ENCODE measurements at regions not wholly inside any gene's neighbourhood (a gene's known extent, or its start where the extent isn't known, plus 50 kb on each side); places are given as distances from the start of the nearest gene placed in this dataset.
"Not testable (repeated sequence)": the region's sequence is repeated elsewhere in the genome, so short reads cannot be mapped to it uniquely, and the experiment has no call there.

- ATAC-seq (ENCODE audit: poor library complexity) (no peak), DNase-seq (no peak)
- intact Hi-C loops (cut with DNase I), result no loop called here
Observed at GRCh38 chr11:96817482-96818399, 427.9 kb downstream of the JRKL start.

GRCh38 chr11:96827164-96827563 lies 437.4 kb downstream of the JRKL start:
- peak; percentile 85 for ATAC-seq (ENCODE audit: poor library complexity)
- intact Hi-C loops (cut with DNase I), result loop anchor here (10.0 kb wide), 1 partner anchor 318 kb away; no protein-coding TSS in a partner anchor
- DNase-seq, result no peak

DNA sequence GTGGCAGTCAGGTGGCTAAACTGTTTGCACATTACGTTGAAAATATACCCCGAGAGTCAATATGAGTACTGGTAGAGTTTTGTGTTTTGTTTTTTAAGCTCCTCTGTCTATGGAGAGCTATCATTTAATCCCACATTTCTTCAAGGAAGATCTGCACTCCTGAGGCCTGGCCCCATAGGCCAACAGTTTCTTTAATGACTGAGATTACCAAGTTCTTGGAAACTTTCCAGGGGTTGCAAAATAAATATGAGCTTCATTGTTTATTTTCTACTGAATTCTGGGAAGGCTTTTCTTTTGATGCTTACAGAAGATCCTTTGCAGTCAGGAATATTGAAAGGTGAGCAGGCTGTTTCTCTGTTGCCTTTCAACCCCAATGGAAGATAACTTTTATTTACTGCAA lies 452.0 kb downstream of the JRKL start:
- intact Hi-C loops (cut with DNase I), result no loop called here
- ATAC-seq (ENCODE audit: poor library complexity), result no peak
- DNase-seq, result no peak

DNA sequence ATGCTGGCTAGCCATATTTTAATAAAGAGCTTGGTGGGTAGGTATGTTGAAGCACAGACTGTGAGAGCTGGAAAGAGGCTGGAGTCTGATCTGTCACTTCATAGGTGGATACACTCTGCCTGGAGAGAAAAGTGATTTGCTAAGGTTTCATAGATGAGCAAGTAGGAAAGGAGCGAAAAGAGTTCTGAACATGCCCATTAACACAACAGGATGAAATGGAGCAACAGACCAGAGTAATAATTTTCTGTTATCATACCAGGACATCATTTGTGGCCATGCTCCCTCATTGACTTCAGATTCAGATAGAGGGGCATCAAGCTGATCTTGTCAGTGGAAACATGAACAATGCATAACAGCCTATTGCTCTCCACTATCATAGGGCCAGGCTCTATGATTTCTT lies 452.9 kb downstream of the JRKL start:
- DNase-seq, result no peak
- intact Hi-C loops (cut with DNase I), result no loop called here
- ATAC-seq (ENCODE audit: poor library complexity), result no peak

DNA sequence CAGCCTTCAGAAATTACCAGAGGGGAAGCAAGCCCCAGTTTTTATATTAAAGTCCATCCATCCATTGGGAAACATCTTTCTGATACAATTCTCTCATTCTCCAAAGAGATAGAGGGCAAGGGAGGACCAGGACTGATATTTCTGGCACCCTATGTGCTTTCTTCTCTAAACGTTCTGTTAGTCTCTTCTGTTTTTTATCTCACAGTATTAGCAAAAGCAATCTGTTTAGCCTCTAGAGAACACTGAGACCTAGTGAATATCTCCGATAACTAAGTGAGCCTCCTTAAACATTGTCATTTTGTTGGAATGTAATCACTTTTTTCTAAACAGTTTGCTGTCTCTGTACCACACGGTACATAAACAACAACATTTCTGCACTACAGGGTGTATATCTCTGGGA lies 464.6 kb downstream of the JRKL start:
- intact Hi-C loops (cut with DNase I), result no loop called here
- DNase-seq, result no peak
- peak; percentile 70 for ATAC-seq (ENCODE audit: poor library complexity)

- DNase-seq; ATAC-seq (ENCODE audit: poor library complexity); intact Hi-C loops (cut with DNase I): not testable (repeated sequence)
Observed at GRCh38 chr11:96861722-96862121, 471.9 kb downstream of the JRKL start.

DNA sequence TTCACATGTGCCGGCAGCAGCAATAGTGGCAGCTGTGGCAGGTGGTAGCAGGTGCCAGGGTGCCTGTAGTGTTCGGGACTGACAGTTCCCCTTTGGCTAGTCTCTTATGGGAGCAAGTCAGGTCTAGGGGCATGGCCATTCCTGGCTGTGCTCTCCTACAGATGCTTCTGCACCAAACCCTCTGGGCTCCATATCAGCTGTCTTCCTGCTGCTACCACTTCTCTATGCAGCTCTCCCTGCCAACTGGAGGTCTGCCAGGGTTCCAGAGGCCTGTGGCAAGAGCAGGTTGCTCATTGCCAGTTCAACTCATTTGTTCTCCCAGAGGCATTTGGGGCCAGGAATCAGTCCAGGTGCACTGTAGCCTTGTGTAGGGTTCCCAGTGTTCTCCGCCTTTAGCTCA lies 473.7 kb downstream of the JRKL start:
- ATAC-seq (ENCODE audit: poor library complexity) (peak; percentile 95), DNase-seq (peak; percentile 93)
- intact Hi-C loops (cut with DNase I), result no loop called here

GRCh38 chr11:96865020-96865419 lies 475.2 kb downstream of the JRKL start:
- ATAC-seq (ENCODE audit: poor library complexity), result peak; percentile 63
- DNase-seq, result no peak
- intact Hi-C loops (cut with DNase I), result no loop called here

DNA sequence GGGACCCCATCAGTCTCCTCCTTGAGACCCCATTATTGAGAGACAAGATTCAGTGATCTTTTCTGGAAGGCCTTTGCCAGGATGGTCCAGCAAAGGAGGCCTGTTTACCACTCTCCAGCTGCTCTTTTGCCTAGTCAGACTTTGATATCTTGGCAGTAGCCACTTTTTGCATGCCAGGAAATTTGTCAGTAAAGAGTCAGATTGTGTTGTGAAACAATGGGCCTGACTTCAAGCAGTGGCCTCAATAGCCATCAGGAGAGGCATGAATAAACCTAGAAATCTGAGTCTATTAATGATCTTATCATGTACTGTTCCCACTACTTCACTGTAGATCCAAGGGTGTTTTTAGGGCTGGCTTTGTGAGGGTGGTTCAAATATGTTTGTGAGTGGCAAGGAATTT lies 479.4 kb downstream of the JRKL start:
- intact Hi-C loops (cut with DNase I), result no loop called here
- ATAC-seq (ENCODE audit: poor library complexity), result peak; percentile 85
- DNase-seq, result no peak

- DNase-seq, result no peak
- intact Hi-C loops (cut with DNase I), result no loop called here
- no peak for ATAC-seq (ENCODE audit: poor library complexity)
Observed at GRCh38 chr11:96875712-96876111, 485.9 kb downstream of the JRKL start.

- ATAC-seq (ENCODE audit: poor library complexity), result no peak
Observed at GRCh38 chr11:96878299-96879051, 488.7 kb downstream of the JRKL start.

GRCh38 chr11:96882622-96883021 lies 492.8 kb downstream of the JRKL start:
- ATAC-seq (ENCODE audit: poor library complexity); intact Hi-C loops (cut with DNase I); DNase-seq: not testable (repeated sequence)

More at GRCh38 chr11:96878299-96879051, 488.7 kb downstream of the JRKL start:
- DNase-seq, result peak; percentile 25
- intact Hi-C loops (cut with DNase I), result no loop called here

DNA sequence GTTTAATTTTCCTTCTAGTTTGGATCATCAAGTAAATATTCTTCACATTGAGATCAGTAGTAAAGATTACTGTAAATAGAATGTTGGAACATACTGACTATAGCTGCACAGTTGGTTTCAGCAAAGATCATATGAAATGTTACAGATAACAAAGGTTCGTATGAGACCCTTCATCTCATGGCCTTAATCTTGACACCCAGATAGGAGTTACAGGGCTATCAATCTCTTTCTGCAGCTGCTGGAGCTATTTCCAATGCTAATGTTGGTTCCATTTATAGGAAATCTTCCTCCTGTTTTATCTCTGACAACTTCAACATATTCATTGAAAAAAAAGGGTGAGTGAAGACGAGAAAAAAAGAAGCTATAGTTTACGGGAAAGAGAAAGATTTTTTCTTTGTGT lies 495.6 kb downstream of the JRKL start:
- intact Hi-C loops (cut with DNase I), result no loop called here
- no peak for DNase-seq
- no peak for ATAC-seq (ENCODE audit: poor library complexity)

GRCh38 chr11:96885912-96886311 lies 496.1 kb downstream of the JRKL start:
- intact Hi-C loops (cut with DNase I), result no loop called here
- ATAC-seq (ENCODE audit: poor library complexity), result no peak

GRCh38 chr11:96893988-96894387 lies 504.2 kb downstream of the JRKL start:
- no peak for ATAC-seq (ENCODE audit: poor library complexity)
- DNase-seq, result no peak
- intact Hi-C loops (cut with DNase I), result no loop called here

More at GRCh38 chr11:96885912-96886311, 496.1 kb downstream of the JRKL start:
- no peak for DNase-seq

DNA sequence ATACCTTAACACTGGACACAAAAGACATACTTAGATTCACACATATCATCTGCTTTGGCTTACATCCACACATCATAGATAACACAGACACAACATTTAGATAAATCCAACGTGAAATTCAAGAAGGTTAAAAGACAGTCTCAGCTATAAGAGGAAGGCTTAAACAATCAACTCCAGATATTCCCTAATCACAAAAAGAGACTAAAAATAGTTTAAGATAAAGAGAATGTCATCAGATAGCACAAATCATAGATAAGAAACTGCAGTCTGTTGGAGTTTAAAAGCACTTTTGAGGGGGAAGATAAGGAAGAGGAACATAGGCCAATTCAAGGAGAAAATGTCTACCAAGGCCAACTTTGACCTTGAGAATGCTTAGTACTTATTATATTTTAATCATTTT lies 504.8 kb downstream of the JRKL start:
- intact Hi-C loops (cut with DNase I), result no loop called here
- ATAC-seq (ENCODE audit: poor library complexity) (no peak), DNase-seq (no peak)

- intact Hi-C loops (cut with DNase I), result no loop called here
- no peak for DNase-seq
- no peak for ATAC-seq (ENCODE audit: poor library complexity)
Observed at GRCh38 chr11:96899971-96900370, 510.2 kb downstream of the JRKL start.

GRCh38 chr11:96905143-96905542 lies 515.3 kb downstream of the JRKL start:
- intact Hi-C loops (cut with DNase I), result no loop called here
- DNase-seq (no peak), ATAC-seq (ENCODE audit: poor library complexity) (peak; percentile 96)

GRCh38 chr11:96905663-96906062 lies 515.9 kb downstream of the JRKL start:
- DNase-seq (no peak), ATAC-seq (ENCODE audit: poor library complexity) (peak; percentile 63)
- intact Hi-C loops (cut with DNase I), result no loop called here

GRCh38 chr11:96906476-96906875 lies 516.7 kb downstream of the JRKL start:
- no peak for DNase-seq
- intact Hi-C loops (cut with DNase I), result no loop called here
- ATAC-seq (ENCODE audit: poor library complexity), result peak; percentile 43

Measured in Right ventricle myocardium superior (tissue), 1 donor.